EH (cell line): ENCODE measurements at regions not wholly inside any gene's neighbourhood (a gene's known extent, or its start where the extent isn't known, plus 50 kb on each side); places are given as distances from the start of the nearest gene placed in this dataset.
"Not testable (repeated sequence)": the region's sequence is repeated elsewhere in the genome, so short reads cannot be mapped to it uniquely, and the experiment has no call there.

Experiments used
- DNase-seq: peaks from one replicate; pipeline ENCODE4 v3.0.0-alpha.2; 2015; ENCODE audit warnings: low read depth

- no peak for DNase-seq
These were observed 138.3 kb downstream of the ANXA2 start for GRCh38 chr15:60259469-60259868.

- DNase-seq = no peak
These were observed 133.7 kb downstream of the ANXA2 start for GRCh38 chr15:60264088-60264487.

- DNase-seq = no peak
These were observed 133.2 kb downstream of the ANXA2 start for GRCh38 chr15:60264566-60264965.

DNA sequence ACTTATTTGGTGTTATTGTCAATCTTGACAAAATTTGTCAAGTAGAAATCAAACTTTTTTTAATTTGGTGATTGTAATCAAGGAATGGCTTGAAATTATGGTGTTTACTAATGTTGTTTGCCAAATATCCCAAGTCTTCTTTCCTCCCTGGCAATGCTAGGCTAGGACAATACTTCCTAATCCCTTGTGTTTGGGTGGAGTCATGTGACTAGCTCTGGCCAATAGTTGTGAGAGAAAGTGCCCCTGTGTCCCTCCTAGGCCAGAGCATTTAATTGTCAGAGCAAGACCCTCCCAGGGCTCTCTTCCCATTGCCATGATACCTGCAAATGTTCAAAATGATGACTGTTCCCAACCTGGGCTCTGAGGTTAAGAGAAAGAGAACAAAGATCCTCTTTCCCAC, 132.7 kb downstream of the ANXA2 start:
- no peak for DNase-seq

- no peak for DNase-seq
These were observed 125.2 kb downstream of the ANXA2 start for GRCh38 chr15:60272623-60273022.

DNA sequence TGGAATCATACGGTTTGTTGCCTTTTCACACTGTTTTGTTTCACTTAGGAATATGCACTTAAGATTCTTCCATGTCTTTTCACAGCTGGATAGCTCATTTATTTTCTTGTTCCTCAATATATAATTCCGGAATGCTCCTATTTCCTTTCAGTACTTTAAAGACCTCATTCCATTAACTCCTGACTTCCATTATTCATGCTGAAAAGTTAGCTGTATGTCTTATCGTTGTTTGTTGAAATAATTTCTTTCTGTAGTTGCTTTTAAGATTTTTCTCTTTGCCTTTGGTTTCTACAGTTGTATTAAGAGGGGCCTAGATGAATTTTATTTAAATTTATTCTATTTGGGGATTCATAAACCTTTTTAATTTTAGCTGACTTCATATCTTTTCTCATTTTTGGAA, 122.2 kb downstream of the ANXA2 start:
- DNase-seq = no peak

DNA sequence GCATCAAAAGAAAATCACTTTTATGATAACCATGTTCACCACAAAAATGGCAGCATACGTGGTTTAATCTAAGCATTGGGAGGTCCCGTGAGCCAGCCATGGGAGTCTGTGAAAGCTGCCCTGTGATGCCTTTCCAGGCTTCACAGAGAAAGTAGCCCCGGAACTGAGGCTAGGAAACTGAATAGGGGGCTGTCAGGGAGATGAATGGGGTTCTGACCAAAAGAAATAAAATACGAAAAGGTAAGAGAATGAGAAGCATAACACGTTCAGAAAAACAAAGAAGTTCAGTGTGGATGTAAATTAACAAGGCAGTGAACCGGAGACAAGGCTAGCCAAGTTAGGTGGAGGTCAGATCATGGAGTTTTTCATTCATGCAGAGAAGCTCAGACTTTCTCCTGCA, 118.9 kb downstream of the ANXA2 start:
- no peak for DNase-seq

DNA sequence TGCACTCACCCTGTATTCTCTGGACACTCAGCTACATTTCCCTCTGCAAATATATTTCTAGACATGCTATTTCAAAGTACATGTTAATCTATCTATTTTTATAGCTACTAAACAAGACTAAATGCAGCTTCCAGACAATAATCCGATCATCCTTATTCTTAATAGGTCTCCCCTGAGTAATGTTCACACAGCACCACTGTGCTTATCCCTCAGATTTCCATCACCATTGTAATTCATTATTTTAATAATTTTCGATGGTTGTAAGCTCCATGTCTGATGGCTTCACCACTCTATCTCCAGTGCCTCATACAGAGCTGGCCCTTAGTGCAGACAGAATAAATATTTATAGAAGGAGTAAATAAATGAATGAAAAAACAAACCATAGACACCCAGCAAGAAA, 117.5 kb downstream of the ANXA2 start:
- DNase-seq = no peak

GRCh38 chr15:60283936-60284335, 113.8 kb downstream of the ANXA2 start:
- DNase-seq = no peak

- DNase-seq = not testable (repeated sequence)
These were observed 101.9 kb downstream of the ANXA2 start for GRCh38 chr15:60295901-60296300.

- DNase-seq = no peak
These were observed 100.7 kb downstream of the ANXA2 start for GRCh38 chr15:60297047-60297446.
